Activated gamma-delta T cell treated with anti-CD3 and anti-CD28 coated beads, Interleukin-2, amount 50 U/mL, for 16 hours (primary cell): ENCODE measurements at regions not wholly inside any gene's neighbourhood (a gene's known extent, or its start where the extent isn't known, plus 50 kb on each side); places are given as distances from the start of the nearest gene placed in this dataset.

Experiments used
- DNase-seq: peaks from one replicate; pipeline ENCODE4 v3.0.0-alpha.2; 2020; ENCODE audit warnings: low read depth

DNA sequence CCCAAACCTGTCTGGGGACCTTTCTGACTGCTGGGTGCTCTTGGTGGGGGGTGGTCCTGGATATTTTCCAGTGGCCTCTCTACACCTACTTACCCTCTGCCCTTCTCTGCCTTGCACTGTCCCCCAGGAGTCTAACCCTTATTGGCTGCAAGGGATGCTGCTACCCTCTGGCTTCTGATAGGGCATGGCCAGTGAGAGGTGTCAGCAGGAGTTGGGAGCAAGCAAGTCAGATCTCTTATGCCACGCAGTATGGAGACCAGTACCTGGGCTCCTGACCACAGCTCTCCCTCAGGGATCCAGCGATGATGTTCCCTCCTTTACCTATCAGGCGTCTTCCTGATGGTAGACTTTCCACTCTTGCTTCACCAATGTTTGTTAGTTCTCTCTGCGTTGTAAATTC, 373.7 kb downstream of the SOCS6 start:
- no peak for DNase-seq

DNA sequence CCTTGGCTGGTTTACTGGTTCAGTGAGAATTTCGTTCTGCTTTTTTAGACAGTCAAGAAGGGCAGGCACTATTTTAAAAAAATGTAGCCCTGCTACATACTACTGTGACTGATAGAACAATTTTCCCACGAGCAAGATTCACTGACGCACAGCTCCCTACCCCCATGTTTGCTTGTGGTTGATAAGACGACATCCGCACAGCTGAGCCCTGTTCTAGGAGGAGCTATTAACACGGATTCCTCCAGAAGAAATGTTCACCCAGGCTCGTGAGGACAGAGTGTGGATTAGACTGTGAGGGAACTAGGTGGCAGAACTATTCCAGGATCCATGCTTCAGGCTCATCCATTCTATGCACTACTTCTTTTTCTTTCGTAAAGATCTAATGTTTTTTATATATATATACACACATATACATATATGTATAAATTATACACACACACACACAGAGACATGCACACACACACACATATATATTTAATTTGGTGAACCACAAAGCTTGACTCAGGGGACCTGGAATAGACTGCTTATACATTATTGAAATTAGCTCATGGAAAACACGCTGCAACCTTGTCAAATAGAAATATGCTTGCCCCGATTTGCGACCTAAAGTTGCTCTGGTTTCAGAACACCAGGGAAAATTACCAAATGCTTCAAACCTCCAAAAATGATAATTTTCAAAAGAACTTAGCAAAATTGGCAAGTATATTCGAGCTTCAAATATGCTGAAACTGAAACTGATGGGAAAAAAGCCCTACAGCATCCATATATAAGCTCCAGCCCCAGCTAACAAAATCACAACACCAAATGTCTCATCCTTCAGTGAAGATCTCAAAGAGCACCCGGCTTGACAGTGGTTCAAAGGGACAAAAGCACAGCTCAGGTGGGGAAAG, 370.4 kb downstream of the SOCS6 start:
- no peak for DNase-seq

GRCh38 chr18:70653671-70654070, 364.8 kb downstream of the SOCS6 start:
- no peak for DNase-seq

DNA sequence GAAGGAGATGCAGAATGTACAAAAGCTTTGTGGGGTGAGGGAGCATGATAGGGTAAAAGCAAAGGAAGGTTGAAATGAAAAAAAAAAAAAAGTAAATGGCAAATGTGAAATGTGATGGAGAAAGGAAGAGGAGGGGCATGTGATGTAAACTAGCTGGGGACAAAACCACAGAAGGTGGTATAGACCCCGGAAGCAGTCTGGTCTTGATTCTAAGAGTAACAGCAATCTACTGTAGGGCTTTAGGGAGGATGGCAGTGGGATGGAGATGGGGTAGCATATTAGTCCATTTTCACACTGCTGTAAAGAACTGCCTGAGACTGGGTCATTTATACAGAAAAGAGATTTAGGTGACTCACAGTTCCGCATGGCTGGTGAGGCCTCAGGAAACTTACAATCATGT, 362.0 kb downstream of the SOCS6 start:
- DNase-seq: no peak

GRCh38 chr18:70649683-70650082, 360.8 kb downstream of the SOCS6 start:
- no peak for DNase-seq

DNA sequence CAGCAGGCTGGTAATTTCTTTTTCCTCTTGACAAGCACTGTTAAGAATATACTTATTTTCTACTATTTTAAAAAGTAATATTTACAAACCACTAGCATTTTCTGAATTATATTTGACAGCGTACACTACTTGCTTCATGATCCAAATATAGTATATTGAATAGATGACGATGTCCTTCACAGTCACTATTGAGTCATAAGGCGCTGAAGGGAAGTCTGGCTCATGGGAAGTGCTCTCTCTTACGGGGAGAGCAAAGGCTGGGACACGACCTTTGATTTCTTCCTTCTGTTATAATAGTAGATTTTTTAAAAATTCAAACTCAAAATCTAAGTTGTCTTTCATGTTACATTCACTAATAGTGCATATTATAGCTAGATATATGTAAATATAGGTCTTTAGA, 357.1 kb downstream of the SOCS6 start:
- no peak for DNase-seq

DNA sequence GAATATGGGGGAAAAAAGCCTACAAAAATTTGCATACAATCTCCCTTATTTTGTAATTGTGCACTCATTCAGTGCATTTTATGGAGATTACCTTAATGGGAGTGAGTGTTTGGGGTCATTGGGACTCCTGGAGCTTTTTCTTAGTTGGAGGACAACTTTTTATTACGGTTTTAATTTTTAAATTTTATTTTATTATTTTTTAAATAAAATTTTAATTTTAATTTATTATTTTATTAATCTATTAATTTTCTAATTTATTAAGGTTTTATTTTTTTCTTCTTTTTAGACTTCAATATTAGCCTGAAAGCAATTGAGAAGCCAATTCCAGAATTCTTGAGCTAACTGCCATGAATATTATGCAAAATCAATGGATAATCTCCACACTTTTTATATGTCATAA, 355.0 kb downstream of the SOCS6 start:
- no peak for DNase-seq

DNA sequence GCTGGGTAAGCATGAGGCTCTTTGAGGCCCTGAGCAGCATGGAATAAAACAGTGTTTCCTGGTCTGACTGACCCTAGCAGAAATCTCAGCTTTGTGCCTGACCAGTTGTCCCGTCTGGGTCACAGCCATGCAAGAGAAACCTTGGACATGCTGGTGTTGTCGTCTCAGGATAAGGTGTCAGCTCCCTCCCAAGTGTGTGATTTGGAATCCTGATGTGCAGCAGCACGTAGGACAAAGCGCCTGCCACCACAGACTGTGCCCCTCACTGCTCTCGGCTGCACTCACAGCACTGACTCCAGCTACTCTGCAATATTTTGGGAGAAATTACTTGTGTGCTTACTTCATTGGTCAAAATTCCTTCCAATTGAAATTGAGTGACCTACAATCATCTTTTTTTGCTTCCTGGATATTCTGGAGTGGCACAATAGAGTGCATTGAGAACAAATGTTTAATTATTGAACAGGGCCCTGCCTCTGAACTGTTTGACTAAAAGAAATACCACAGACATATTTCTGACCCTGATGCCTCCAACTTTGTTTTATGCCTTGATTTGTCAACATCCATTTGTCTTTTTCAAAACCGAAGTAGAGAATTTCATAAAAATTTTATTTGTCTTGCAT, 352.4 kb downstream of the SOCS6 start:
- no peak for DNase-seq

DNA sequence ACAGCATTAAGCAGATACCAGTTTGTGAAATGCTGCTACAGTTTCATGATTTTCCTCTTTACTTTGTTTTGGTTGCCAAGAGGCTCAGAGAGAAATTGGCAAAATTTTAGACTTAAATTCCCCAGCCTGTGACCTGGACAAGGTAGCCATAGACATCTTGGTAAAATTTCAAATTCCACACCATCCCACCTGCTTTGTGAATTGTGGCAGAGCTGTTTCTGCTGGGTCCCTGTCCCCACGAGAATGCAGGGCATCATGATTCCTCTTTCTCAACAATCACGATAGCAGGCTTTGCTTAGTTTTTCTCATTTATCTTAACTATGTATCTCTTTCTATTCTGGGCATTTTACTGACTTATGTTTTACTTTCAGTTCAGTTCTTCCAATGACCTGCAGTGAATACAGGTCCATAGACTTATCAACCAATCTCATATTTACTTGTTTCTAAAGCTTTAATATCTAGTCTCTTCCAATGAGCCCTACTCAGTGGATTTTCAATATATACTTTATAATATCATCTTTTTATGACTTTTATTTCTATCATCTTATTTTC, 351.6 kb downstream of the SOCS6 start:
- no peak for DNase-seq

- no peak for DNase-seq
Measured at GRCh38 chr18:70636991-70637390, 348.1 kb downstream of the SOCS6 start.

- DNase-seq: no peak
Measured at GRCh38 chr18:70634576-70635147, 345.8 kb downstream of the SOCS6 start.

DNA sequence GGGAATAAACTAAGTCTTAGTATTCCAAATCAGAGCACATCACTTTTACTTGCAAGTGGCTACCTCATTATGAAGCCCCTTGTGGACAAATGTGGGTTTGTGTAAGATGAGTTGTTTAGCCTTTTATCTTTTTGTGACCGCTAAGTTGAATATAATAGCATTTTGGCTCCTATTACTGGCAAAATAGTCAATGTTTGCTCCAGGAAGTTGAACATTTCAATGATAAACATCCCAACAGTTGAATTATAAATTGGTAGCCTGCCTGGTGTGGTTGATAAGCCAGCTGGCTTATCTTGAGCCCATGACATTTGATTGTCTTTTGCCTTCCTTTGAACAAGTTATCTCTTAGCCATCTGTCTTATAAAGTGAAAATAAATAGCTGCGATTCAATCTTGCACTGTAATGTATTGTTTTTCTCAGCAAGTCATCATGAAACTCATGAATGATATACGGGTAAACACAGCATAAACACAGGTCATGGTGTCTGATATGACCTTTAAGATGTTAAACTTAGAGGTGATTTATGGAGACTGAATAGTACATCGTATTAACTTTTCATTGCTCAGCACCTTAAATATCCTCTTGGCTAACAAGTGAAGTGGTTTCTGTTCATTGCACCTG, 338.4 kb downstream of the SOCS6 start:
- DNase-seq: no peak

DNA sequence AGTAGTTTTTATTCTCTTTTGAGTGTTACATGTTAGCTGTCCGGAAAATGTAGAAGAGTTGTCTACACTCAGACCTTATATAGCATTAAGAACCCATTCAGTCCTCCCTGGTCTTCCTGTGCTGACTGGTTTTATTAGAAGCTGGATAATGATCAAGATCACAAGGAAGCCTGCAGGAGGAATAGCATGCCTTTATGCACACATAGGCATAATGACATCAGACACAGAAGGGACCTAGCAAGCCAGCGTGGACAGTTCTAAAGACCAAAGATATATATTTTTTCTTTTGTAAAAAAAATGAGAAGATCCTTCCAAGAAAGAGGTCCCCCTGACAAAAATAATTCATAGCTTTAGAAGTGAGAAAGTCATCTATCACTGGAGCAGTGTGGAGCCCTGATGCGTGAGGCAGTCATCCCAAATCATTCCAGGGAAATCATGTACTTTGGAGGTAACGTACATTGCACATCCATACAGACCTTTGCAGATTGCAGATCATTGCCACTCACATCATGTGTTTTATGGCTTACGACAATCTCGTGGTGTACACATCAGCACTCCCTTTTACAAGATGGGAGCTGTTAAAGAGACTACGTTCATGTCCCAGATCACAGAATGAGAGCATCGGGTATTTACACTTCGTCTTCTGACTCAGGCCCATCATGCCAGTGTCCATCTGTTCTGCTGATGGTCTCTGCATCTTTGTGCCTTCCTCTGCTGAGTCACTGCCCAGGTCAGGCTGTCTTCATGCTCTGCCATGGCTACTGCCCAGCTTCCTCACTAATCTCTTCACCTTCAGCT, 334.0 kb downstream of the SOCS6 start:
- DNase-seq: no peak

GRCh38 chr18:70621710-70622109, 332.9 kb downstream of the SOCS6 start:
- DNase-seq: no peak

- no peak for DNase-seq
Measured at GRCh38 chr18:70620837-70621612, 332.2 kb downstream of the SOCS6 start.

- no peak for DNase-seq
Measured at GRCh38 chr18:70617020-70617763, 328.3 kb downstream of the SOCS6 start.

- no peak for DNase-seq
Measured at GRCh38 chr18:70600225-70600925, 311.5 kb downstream of the SOCS6 start.

GRCh38 chr18:70598406-70598805, 309.6 kb downstream of the SOCS6 start:
- DNase-seq: no peak

DNA sequence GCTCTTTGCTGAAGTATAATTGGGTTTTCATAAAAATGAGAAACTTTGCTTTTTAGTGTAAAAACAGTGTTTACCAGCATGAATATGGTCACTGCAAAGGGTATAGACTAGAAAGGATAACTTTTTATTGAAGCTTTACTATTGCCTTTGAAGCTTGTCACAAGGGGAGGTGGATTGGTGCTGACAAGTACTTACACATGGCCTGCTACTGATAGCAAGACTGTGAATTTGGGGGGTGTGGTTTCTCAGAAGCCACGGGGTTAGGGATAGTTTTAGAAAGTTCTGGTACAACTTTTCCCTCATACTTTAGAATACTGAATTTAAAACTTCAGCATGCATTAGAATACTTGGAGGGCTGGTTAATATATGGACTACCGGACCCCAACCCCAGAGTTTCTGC, 294.1 kb downstream of the SOCS6 start:
- DNase-seq: no peak

DNA sequence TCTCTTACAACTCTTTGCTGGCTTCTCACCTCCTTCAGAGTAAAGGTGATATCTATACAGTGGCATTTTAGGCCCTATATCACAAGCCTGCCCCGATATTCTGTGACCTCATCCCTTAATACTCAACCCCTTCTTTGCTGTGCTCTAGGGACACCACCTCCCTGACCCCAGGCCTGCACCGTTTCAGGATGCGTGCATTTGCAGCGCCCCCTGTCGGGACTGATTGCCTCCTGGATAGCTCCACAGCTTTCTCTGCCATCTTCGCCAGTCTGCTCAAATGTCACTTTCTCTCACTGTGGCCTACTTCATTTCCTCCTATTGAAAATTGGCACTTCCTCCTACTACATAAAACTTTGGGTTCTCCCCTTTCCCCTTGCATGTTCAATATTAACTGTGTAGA, 289.6 kb downstream of the SOCS6 start:
- no peak for DNase-seq
